Glutamatergic neuron (in vitro differentiated cells): ENCODE measurements at regions not wholly inside any gene's neighbourhood (a gene's known extent, or its start where the extent isn't known, plus 50 kb on each side); places are given as distances from the start of the nearest gene placed in this dataset.

Experiments
- DNase-seq: peaks from one replicate; pipeline ENCODE4 v3.0.0; 2022
- H3K27ac Mint-ChIP-seq: one replicate; pipeline ENCODE4 v1.8.0; 2020; ENCODE audit warnings: mild to moderate bottlenecking, mixed read lengths, inconsistent platforms; ENCODE audit not compliant: unreplicated experiment
- H3K27me3 Mint-ChIP-seq: one replicate; pipeline ENCODE4 v1.8.0; 2020; ENCODE audit warnings: mild to moderate bottlenecking, moderate library complexity, mixed read lengths, inconsistent platforms; ENCODE audit not compliant: unreplicated experiment
- H3K36me3 Mint-ChIP-seq: one replicate; pipeline ENCODE4 v1.8.0; 2020; ENCODE audit warnings: mild to moderate bottlenecking, mixed read lengths, inconsistent platforms; ENCODE audit not compliant: unreplicated experiment
- H3K4me1 Mint-ChIP-seq: one replicate; pipeline ENCODE4 v1.8.0; 2020; ENCODE audit warnings: mild to moderate bottlenecking, low read depth, mixed read lengths, inconsistent platforms; ENCODE audit not compliant: unreplicated experiment
- H3K4me3 Mint-ChIP-seq: one replicate; pipeline ENCODE4 v1.8.0; 2020; ENCODE audit warnings: mild to moderate bottlenecking, mixed read lengths, inconsistent platforms; ENCODE audit not compliant: unreplicated experiment
- H3K9me3 Mint-ChIP-seq: one replicate; pipeline ENCODE4 v1.8.0; 2020; ENCODE audit warnings: mild to moderate bottlenecking, moderate library complexity, mixed read lengths, inconsistent platforms; ENCODE audit not compliant: unreplicated experiment
- TF ChIP-seq, protein P1 (sequence below): fragments of 200-600 bp; sonication (generic); IDR thresholded peaks from one replicate; pipeline ENCODE4 v1.5.0; 2021; ENCODE audit not compliant: partially characterized antibody, unreplicated experiment

DNA sequence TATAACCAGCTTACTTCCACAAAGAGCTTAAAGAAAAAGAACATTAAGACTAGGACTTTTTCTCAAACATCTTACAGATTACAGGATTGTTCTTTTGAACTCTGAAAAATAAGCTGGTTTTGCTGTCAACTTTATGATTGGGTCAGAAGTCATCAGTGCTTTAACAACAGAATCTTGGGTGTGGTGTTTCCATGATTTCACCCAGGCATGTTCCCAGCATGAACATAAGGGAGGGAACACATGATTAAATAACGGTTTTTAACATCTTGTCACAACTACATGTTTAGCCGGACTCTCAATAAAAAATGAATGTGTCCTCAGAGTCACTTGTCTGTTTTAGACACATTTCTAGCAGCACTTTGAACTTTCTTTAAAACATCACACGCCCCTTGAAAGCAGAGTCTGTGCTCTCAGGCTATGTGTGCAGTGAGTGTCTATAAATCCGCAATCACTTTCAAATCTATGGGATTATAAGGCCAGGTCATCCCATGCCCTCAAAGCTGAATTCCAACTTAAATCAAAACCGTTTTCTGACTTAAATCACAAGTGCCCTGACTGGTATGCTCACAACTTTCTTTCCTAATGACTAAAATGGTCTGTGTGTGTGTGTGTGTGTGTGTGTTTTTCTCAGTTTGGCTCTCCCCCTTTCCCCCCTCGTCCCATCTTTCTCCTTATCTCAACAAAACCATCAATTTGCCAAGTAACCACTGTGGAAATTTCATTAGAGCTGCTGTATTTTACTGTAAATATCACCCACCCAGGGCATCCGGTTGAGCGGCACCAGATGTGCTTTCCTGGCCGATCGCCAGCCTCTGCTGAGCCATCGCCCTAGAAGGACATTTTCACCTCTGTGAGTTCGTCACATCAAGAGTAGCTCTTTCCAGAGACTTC lies 216.8 kb upstream of the DTNBP1 start:
- Mint-ChIP-seq H3K4me3 (no peak overlapping the region), H3K4me1 (peaks cover 5% of the 10 kb centered on the region), H3K27me3 (peaks cover 6% of the 10 kb centered on the region), H3K27ac (no peak overlapping the region), H3K9me3 (no peaks in the 10 kb centered on the region), H3K36me3 (no peaks in the 10 kb centered on the region)
- TF ChIP-seq, protein P1, sequence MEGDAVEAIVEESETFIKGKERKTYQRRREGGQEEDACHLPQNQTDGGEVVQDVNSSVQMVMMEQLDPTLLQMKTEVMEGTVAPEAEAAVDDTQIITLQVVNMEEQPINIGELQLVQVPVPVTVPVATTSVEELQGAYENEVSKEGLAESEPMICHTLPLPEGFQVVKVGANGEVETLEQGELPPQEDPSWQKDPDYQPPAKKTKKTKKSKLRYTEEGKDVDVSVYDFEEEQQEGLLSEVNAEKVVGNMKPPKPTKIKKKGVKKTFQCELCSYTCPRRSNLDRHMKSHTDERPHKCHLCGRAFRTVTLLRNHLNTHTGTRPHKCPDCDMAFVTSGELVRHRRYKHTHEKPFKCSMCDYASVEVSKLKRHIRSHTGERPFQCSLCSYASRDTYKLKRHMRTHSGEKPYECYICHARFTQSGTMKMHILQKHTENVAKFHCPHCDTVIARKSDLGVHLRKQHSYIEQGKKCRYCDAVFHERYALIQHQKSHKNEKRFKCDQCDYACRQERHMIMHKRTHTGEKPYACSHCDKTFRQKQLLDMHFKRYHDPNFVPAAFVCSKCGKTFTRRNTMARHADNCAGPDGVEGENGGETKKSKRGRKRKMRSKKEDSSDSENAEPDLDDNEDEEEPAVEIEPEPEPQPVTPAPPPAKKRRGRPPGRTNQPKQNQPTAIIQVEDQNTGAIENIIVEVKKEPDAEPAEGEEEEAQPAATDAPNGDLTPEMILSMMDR, result no peak
- DNase-seq, result no peak

DNA sequence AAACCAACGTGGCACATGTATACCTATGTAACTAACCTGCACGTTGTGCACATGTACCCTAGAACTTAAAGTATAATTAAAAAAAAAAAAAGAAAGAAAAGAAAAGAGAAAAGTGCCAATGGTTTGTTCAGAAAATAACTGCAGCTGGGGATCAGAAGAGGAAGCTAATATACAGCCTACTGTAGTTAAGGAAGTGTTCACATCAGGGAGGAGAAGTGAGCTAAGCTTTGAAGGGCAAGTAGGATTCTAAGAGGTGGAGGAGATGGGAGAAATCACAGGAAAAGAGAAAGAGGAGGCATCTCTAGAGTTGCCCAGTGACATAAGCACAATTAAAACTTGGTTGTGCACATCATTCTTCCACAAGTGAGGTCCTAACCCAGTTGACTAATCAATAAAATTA lies 214.4 kb upstream of the DTNBP1 start:
- H3K4me3 Mint-ChIP-seq, result no peak overlapping the region
- TF ChIP-seq, protein P1, result no peak

DNA sequence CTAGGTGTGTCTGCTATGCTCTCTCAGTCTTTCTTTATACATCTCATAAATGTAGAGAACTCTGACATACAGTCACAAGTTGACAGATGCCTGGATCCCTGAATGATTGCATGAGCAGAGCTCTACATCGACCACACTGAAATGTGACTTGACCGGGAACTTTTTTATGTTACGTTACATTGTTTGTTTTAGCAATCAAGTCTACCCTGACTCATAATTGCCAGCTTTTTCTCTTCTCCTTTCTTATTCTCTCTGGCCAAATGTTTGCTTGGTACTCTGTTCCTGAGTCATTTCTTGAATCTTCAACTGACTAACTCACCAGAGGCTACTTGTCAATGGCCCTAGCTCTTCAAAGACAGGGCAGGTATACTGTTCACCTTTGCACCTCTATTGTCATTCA lies 213.6 kb upstream of the DTNBP1 start:
- peaks cover under 1% of the 10 kb centered on the region for H3K9me3 Mint-ChIP-seq
- H3K4me1 Mint-ChIP-seq, result peaks cover 15% of the 10 kb centered on the region
- no peak overlapping the region for H3K27ac Mint-ChIP-seq
- no peaks in the 10 kb centered on the region for H3K36me3 Mint-ChIP-seq
- DNase-seq, result no peak
- TF ChIP-seq, protein P1, result no peak
- no peak overlapping the region for H3K4me3 Mint-ChIP-seq
- peaks cover 5% of the 10 kb centered on the region for H3K27me3 Mint-ChIP-seq

More for the DNA sequence above, 214.4 kb upstream of the DTNBP1 start:
- Mint-ChIP-seq H3K4me1 (peaks cover 9% of the 10 kb centered on the region), H3K27ac (no peak overlapping the region), H3K9me3 (no peaks in the 10 kb centered on the region), H3K36me3 (no peaks in the 10 kb centered on the region), H3K27me3 (peaks cover 4% of the 10 kb centered on the region)
- no peak for DNase-seq

DNA sequence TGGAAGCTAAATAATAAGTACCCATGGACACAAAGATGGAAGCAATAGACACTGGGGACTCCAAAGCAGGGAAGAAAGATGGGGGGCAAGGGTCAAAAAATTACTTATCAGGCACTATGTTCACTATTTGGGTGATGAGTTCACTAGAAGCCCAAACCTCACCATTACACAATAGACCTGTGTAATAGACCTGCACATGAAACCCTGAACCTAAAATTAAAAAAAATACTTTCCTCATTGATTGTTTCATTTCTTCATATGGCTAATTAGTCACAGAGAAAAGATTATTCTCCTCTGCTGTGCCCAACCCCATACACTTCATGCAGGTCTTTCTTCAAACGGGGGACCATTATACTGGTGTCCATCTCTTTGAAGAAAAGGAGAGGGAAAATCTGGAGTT lies 213.0 kb upstream of the DTNBP1 start:
- peaks cover 8% of the 10 kb centered on the region for H3K27me3 Mint-ChIP-seq
- H3K36me3 Mint-ChIP-seq, result no peaks in the 10 kb centered on the region
- peaks cover 4% of the 10 kb centered on the region for H3K9me3 Mint-ChIP-seq
- H3K4me3 Mint-ChIP-seq, result no peak overlapping the region
- H3K4me1 Mint-ChIP-seq, result peaks cover 19% of the 10 kb centered on the region
- TF ChIP-seq, protein P1, result no peak
- DNase-seq, result no peak
- no peak overlapping the region for H3K27ac Mint-ChIP-seq

DNA sequence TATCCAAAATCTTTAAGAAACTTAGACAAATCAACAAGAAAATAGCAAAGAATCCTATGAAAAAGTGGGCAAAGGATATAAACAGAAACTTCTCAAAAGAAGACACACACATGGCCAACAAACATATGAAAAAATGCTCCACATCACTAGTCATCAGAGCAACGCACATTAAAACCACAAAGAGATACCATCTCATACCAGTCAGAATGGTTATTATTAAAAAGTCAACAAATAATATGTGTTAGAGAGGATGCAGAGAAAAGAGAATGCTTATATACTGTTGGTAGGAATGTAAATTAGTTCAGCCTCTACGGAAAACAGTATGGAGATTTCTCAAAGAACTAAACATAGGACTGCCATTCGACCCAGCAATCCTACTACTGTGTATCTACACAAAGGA lies 212.0 kb upstream of the DTNBP1 start:
- H3K36me3 Mint-ChIP-seq, result no peaks in the 10 kb centered on the region
- TF ChIP-seq, protein P1, result no peak
- no peak for DNase-seq
- H3K9me3 Mint-ChIP-seq, result peaks cover 4% of the 10 kb centered on the region
- H3K4me3 Mint-ChIP-seq, result no peak overlapping the region
- no peak overlapping the region for H3K27ac Mint-ChIP-seq
- peaks cover 8% of the 10 kb centered on the region for H3K27me3 Mint-ChIP-seq
- peaks cover 22% of the 10 kb centered on the region for H3K4me1 Mint-ChIP-seq
